GM13976 (cell line): ENCODE measurements at regions not wholly inside any gene's neighbourhood (a gene's known extent, or its start where the extent isn't known, plus 50 kb on each side); places are given as distances from the start of the nearest gene placed in this dataset.

Experiments used
- DNase-seq: peaks from one replicate; pipeline ENCODE4 v3.0.0; 2012; ENCODE audit warnings: low spot score
- CTCF ChIP-seq: IDR thresholded peaks from 2 replicates; pipeline ENCODE4 v1.5.1; 2012; ENCODE audit warnings: borderline replicate concordance, mild to moderate bottlenecking; ENCODE audit not compliant: insufficient read depth; ENCODE audit errors: extremely low read depth, missing control alignments, control extremely low read depth
- in situ Hi-C: fragments of 300-500 bp; cut with MboI; formaldehyde crosslinking; loops from one replicate; pipeline ENCODE4 v1.12.0; 2022; ENCODE audit warnings: low sequenced_read_pairs, mixed read lengths, inconsistent platforms; ENCODE audit not compliant: unreplicated experiment

DNA sequence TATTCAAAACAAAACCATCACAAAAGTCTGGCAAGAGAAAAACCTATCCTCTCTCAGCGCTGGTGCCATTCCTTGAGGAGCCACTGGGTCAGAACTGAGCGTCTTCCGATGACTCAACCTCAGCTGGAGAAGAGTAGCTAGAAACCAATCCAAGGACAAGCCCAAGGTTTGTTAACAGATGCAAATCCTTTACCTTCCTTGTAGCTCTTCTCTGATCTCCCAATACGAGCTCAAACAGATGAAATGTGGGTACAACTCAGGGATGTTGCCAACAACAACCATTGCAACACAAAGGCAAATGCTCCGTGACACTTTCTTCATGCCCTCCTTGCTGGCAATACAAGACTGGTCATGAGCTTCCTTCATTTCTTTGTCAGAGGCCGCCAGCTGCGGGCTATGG is 337.1 kb downstream of the SIPA1L2 start:
- no peak for TF ChIP-seq CTCF
- DNase-seq: no peak
- in situ Hi-C loops: no loop called here

GRCh38 chr1:232292239-232292638 is 337.7 kb downstream of the SIPA1L2 start:
- DNase-seq: no peak
- in situ Hi-C loops: no loop called here
- TF ChIP-seq CTCF: no peak

GRCh38 chr1:232291681-232292080 is 338.3 kb downstream of the SIPA1L2 start:
- in situ Hi-C loops: no loop called here
- no peak for DNase-seq
- TF ChIP-seq CTCF: no peak

GRCh38 chr1:232291261-232291660 is 338.7 kb downstream of the SIPA1L2 start:
- in situ Hi-C loops: no loop called here
- no peak for DNase-seq
- no peak for TF ChIP-seq CTCF

DNA sequence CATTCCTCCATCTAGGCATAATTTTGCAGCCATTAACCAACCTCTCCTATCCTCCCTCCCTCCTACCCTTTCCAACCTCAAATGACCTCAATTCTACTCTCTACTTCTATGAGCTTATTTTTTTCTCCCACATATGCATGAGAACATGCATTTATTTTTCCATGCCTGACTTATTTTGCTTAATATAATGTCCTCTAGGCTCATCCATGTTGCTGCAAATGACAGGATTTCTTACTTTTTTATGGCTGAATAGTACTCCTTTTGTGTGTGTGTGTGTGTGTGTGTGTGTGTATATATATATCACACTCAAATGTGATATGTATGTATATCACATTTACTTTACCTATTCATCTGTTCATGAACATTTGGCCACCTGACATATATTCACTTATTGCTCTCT is 339.4 kb downstream of the SIPA1L2 start:
- in situ Hi-C loops: no loop called here
- DNase-seq: no peak
- no peak for TF ChIP-seq CTCF

DNA sequence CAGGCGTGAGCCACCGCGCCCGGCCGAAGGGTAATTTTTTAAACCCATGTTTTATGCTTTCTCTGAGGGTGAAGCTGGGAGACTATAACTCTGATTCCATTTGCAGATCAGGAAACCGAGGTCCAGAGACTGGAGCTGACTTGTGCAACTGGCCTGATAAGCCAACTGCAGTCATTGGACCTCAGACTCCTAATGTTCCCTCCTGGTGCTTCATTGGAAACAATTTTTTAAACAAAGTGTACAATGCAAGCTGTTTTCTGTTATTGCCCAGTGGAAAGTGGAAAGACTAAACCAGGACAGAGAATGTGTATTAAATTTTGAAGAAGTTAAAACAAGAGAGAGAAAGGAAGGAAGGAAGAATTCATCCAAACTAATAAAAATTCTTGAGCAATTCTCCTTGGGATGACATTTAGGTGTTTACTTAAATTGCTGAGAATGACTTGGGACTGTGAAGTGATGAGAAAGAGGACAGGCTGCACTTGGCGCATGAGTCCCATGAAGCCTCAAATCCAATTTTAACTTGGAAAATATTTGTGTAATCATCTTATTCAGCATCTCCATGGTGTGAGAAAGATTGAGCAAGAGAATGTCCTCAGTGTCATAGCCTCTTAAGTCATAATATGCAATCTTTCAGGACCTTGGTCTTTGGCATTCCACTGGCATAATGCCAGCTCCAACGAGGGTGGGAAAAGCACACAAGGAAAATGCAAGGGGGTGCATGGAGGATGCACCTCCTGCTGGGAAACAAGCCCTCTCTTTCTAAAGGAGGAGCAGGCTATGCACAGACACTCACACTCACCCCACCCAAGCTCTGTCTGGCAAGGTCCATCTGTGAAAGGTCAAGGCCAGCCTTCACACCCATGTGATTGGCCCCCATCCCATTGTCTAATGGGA is 342.0 kb downstream of the SIPA1L2 start:
- no peak for TF ChIP-seq CTCF
- in situ Hi-C loops: no loop called here
- no peak for DNase-seq
